ENCODE measurements at regions not wholly inside any gene's neighbourhood (a gene's known extent, or its start where the extent isn't known, plus 50 kb on each side); places are given as distances from the start of the nearest gene placed in this dataset.

GRCh38 chr13:28548872-28549271 is 53.9 kb upstream of the FLT1 start (continued):
- TF ChIP-seq CHD7 (IDR thresholded peaks at IDR 0.05; ENCODE audit: insufficient replicate concordance, low read length): no peak
- TF ChIP-seq KDM4A (IDR thresholded peaks at IDR 0.05; ENCODE audit: low read depth, low read length, severe bottlenecking): no peak
- peak; percentile 83 to 88 for TF ChIP-seq RAD21 (IDR thresholded peaks at IDR 0.05 in 1 of 2, conservative IDR thresholded peaks at IDR 0.05 in 1 of 2; ENCODE audit: low read depth in 2 of 2, low read length in 2 of 2)
- TF ChIP-seq RNF2 (IDR thresholded peaks at IDR 0.05; ENCODE audit: borderline replicate concordance, low read depth, low read length, missing control alignments, poor library complexity, severe bottlenecking): no peak
- TF ChIP-seq NRF1 (IDR thresholded peaks at IDR 0.05; ENCODE audit: low read depth, low read length): no peak
- TF ChIP-seq BRCA1 (IDR thresholded peaks at IDR 0.05; ENCODE audit: low read depth, low read length): no peak
